ENCODE measurements at regions not wholly inside any gene's neighbourhood (a gene's known extent, or its start where the extent isn't known, plus 50 kb on each side); places are given as distances from the start of the nearest gene placed in this dataset.

- TF ChIP-seq FOSL1 (IDR thresholded peaks at IDR 0.05; ENCODE audit: low read depth) (no peak), SRF (IDR thresholded peaks at IDR 0.05; ENCODE audit: low read depth) (no peak), ZFX (IDR thresholded peaks at IDR 0.05) (no peak), CTCF (IDR thresholded peaks at IDR 0.05 in 2 of 3, conservative IDR thresholded peaks at IDR 0.05 in 1 of 3; ENCODE audit: borderline replicate concordance in 1 of 3, insufficient read depth in 1 of 3, low read depth in 2 of 3, low read length in 2 of 3) (no peak)
- H3K79me2 ChIP-seq (ENCODE audit: insufficient read depth, low read length), result no peaks in the 10 kb centered on the region
- ATAC-seq (no peak), DNase-seq (ENCODE audit: low read depth, low spot score) (no peak)
- peaks cover 16 to 26% of the 10 kb centered on the region in 2 experiments for H3K4me1 ChIP-seq (ENCODE audit: control insufficient read depth in 1 of 2, insufficient read depth in 2 of 2, low read length in 2 of 2)
- H3K9ac ChIP-seq (ENCODE audit: low read length), result no peak overlapping the region
- BruUV-seq (replicated peaks), result no TSS peak
- RAD21 ChIA-PET (ENCODE audit: low non-redundant PET in 1 of 2, low total read pairs in 2 of 2, uncharacterized antibody in 2 of 2, unreplicated experiment in 2 of 2), result no interaction called here
- no peak overlapping the region for H3K4me2 ChIP-seq (ENCODE audit: low read length)
- no peak overlapping the region for H3K4me3 ChIP-seq (replicated peaks in 1 of 2; ENCODE audit: low read depth in 1 of 2, low read length in 2 of 2)
- POLR2A ChIA-PET, result no interaction called here
- H3K9me3 ChIP-seq (ENCODE audit: control insufficient read depth in 1 of 2, insufficient read depth in 1 of 2, low read depth in 1 of 2, low read length in 2 of 2), result no peaks in the 10 kb centered on the region
- H3K36me3 ChIP-seq (ENCODE audit: control insufficient read depth in 1 of 2, insufficient read depth in 2 of 2, low read length in 2 of 2), result no peaks in the 10 kb centered on the region
- no peak overlapping the region for H3K27ac ChIP-seq (ENCODE audit: low read depth, low read length)
- H3K9me2 ChIP-seq (ENCODE audit: insufficient read depth), result no peaks in the 10 kb centered on the region
- intact Hi-C loops (cut with micrococcal nuclease), result no loop called here
- peaks cover 23% of the 10 kb centered on the region; the same call in 1 of the 2 replicates for H3K27me3 ChIP-seq (ENCODE audit: insufficient read depth, low read length)
- CTCF ChIA-PET, result no interaction called here
- H2AFZ ChIP-seq (ENCODE audit: low read depth, low read length, poor library complexity, severe bottlenecking), result no peak overlapping the region
- H4K20me1 ChIP-seq (ENCODE audit: insufficient read depth), result no peaks in the 10 kb centered on the region
Observed at GRCh38 chr15:70274255-70274880, 176.7 kb upstream of the TLE3 start.

GRCh38 chr15:70273808-70274207 is 176.1 kb upstream of the TLE3 start:
- Histone ChIP-seq H3K79me2 (ENCODE audit: insufficient read depth, low read length) (no peaks in the 10 kb centered on the region), H3K9ac (ENCODE audit: low read length) (no peak overlapping the region), H4K20me1 (ENCODE audit: insufficient read depth) (no peaks in the 10 kb centered on the region), H3K4me2 (ENCODE audit: low read length) (no peak overlapping the region), H3K4me3 (replicated peaks in 1 of 2; ENCODE audit: low read depth in 1 of 2, low read length in 2 of 2) (no peak overlapping the region), H3K36me3 (ENCODE audit: control insufficient read depth in 1 of 2, insufficient read depth in 2 of 2, low read length in 2 of 2) (no peaks in the 10 kb centered on the region), H3K27ac (ENCODE audit: low read depth, low read length) (no peak overlapping the region), H3K9me3 (ENCODE audit: control insufficient read depth in 1 of 2, insufficient read depth in 1 of 2, low read depth in 1 of 2, low read length in 2 of 2) (no peaks in the 10 kb centered on the region), H3K9me2 (ENCODE audit: insufficient read depth) (no peaks in the 10 kb centered on the region), H3K4me1 (ENCODE audit: control insufficient read depth in 1 of 2, insufficient read depth in 2 of 2, low read length in 2 of 2) (peaks cover 16 to 29% of the 10 kb centered on the region in 2 experiments), H3K27me3 (ENCODE audit: insufficient read depth, low read length) (peaks cover 26% of the 10 kb centered on the region; the same call in 1 of the 2 replicates), H2AFZ (ENCODE audit: low read depth, low read length, poor library complexity, severe bottlenecking) (no peak overlapping the region)
- ChIA-PET POLR2A (no interaction called here), RAD21 (ENCODE audit: low non-redundant PET in 1 of 2, low total read pairs in 2 of 2, uncharacterized antibody in 2 of 2, unreplicated experiment in 2 of 2) (no interaction called here), CTCF (no interaction called here)
- no TSS peak for BruUV-seq (replicated peaks)
- intact Hi-C loops (cut with micrococcal nuclease), result no loop called here
- ATAC-seq, result no peak
- DNase-seq (ENCODE audit: low read depth, low spot score), result no peak
- no peak for TF ChIP-seq CTCF (IDR thresholded peaks at IDR 0.05 in 2 of 3, conservative IDR thresholded peaks at IDR 0.05 in 1 of 3; ENCODE audit: borderline replicate concordance in 1 of 3, insufficient read depth in 1 of 3, low read depth in 2 of 3, low read length in 2 of 3)
- TF ChIP-seq ELF1 (IDR thresholded peaks at IDR 0.05; ENCODE audit: borderline replicate concordance, low read depth), result no peak
- no peak for TF ChIP-seq SRF (IDR thresholded peaks at IDR 0.05; ENCODE audit: low read depth)
- no peak for TF ChIP-seq EZH2phosphoT487 (IDR thresholded peaks at IDR 0.05; ENCODE audit: borderline replicate concordance)
- TF ChIP-seq RAD21 (IDR thresholded peaks at IDR 0.05; ENCODE audit: low read depth), result no peak
- no peak for TF ChIP-seq ATF3 (IDR thresholded peaks at IDR 0.05)
- no peak for TF ChIP-seq JUND (IDR thresholded peaks at IDR 0.05)
- TF ChIP-seq MAX (IDR thresholded peaks at IDR 0.05), result no peak
- no peak for TF ChIP-seq FOSL1 (IDR thresholded peaks at IDR 0.05; ENCODE audit: low read depth)
- no peak for TF ChIP-seq CBX3 (IDR thresholded peaks at IDR 0.05; ENCODE audit: low read depth)
- TF ChIP-seq SP1 (IDR thresholded peaks at IDR 0.05; ENCODE audit: low read depth), result no peak
- TF ChIP-seq ZFX (IDR thresholded peaks at IDR 0.05), result no peak
